ENCODE measurements at regions not wholly inside any gene's neighbourhood (a gene's known extent, or its start where the extent isn't known, plus 50 kb on each side); places are given as distances from the start of the nearest gene placed in this dataset.

DNA sequence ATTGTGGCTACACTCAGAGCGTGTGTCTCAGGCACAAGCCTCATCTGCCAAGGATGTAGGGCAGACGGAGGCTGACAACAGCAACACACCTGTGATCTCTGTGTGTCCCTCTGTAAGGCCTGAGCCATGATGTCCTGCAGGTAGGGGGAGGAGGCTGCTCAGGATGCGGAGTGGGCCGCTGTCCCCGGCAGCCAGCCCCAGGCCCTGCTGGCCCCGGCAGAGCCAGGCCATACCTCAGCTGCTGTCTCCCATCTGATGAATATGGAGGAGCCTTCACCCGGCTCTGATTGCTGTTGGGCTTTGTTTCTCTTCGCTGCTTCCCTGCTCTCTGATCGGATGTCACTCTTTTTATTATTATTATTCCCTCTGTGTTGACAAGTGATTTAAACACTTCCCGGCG lies 83.6 kb upstream of the NCAM1 start:
- no peak overlapping the region for H2AK9ac ChIP-seq (replicated peaks; ENCODE audit: low read depth, low read length, poor library complexity)
- in situ Hi-C loops (cut with MboI; ENCODE audit: low sequenced_read_pairs): no loop called here
- H3K4me2 ChIP-seq (ENCODE audit: low read depth, low read length): no peak overlapping the region
- H3K27ac ChIP-seq (ENCODE audit: insufficient read depth, low read length): no peak overlapping the region
- ChIA-PET CTCF (no interaction called here), POLR2A (ENCODE audit: unreplicated experiment) (no interaction called here)
- intact Hi-C loops (cut with micrococcal nuclease): no loop called here
- no peak overlapping the region for H4K5ac ChIP-seq (ENCODE audit: low read depth, low read length)
- no peak overlapping the region for H3K56ac ChIP-seq (ENCODE audit: extremely low read depth, insufficient read depth, low read length)
- no peak overlapping the region for H3K14ac ChIP-seq (replicated peaks; ENCODE audit: low read depth, low read length)
- H3K4me3 ChIP-seq (ENCODE audit: insufficient read depth, low read depth, low read length): no peak overlapping the region
- no TSS peak for BruUV-seq (replicated peaks)
- no peak overlapping the region for H3K23ac ChIP-seq (ENCODE audit: low read depth, low read length)
- ATAC-seq (ENCODE audit: low read depth): no peak
- no peak overlapping the region for H2BK5ac ChIP-seq (ENCODE audit: low read depth, low read length, poor library complexity, severe bottlenecking)
- dilution Hi-C loops (cut with HindIII; ENCODE audit: low sequenced_read_pairs, unreplicated experiment): no loop called here
- no peak overlapping the region for H4K8ac ChIP-seq (ENCODE audit: low read depth in 2 of 2, low read length in 2 of 2)
- H3K4ac ChIP-seq (ENCODE audit: low read depth, low read length): no peak overlapping the region
- H3K79me1 ChIP-seq (ENCODE audit: low read depth in 1 of 2, low read length in 2 of 2): no peaks in the 10 kb centered on the region
- WGBS, 2 experiments (ENCODE audit: extremely low coverage in 2 of 2, insufficient read length in 1 of 2): 27% methylated on average over 4 of the region's 11 CpGs; no CpG with 5 or more reads in 1 of the 2 experiments
- no peak overlapping the region for H2AFZ ChIP-seq (replicated peaks; ENCODE audit: low read length, poor library complexity)
- H3K18ac ChIP-seq (ENCODE audit: low read depth, low read length): no peak overlapping the region
- no peak overlapping the region for H2AK5ac ChIP-seq (ENCODE audit: low read depth, low read length)
- H2BK120ac ChIP-seq (ENCODE audit: low read depth, low read length): no peak overlapping the region
- no peaks in the 10 kb centered on the region; the same call in 1 of the 2 replicates for H3K9me3 ChIP-seq (ENCODE audit: control insufficient read depth, insufficient read depth, low read length)
- TF ChIP-seq FOS (IDR thresholded peaks at IDR 0.05; ENCODE audit: low read depth, low read length): no peak
- no peak for TF ChIP-seq NFE2L2 (IDR thresholded peaks at IDR 0.05; ENCODE audit: low read depth, low read length)
- no peak for TF ChIP-seq BHLHE40 (IDR thresholded peaks at IDR 0.05; ENCODE audit: low read depth, low read length)
- TF ChIP-seq, protein P1, sequence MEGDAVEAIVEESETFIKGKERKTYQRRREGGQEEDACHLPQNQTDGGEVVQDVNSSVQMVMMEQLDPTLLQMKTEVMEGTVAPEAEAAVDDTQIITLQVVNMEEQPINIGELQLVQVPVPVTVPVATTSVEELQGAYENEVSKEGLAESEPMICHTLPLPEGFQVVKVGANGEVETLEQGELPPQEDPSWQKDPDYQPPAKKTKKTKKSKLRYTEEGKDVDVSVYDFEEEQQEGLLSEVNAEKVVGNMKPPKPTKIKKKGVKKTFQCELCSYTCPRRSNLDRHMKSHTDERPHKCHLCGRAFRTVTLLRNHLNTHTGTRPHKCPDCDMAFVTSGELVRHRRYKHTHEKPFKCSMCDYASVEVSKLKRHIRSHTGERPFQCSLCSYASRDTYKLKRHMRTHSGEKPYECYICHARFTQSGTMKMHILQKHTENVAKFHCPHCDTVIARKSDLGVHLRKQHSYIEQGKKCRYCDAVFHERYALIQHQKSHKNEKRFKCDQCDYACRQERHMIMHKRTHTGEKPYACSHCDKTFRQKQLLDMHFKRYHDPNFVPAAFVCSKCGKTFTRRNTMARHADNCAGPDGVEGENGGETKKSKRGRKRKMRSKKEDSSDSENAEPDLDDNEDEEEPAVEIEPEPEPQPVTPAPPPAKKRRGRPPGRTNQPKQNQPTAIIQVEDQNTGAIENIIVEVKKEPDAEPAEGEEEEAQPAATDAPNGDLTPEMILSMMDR (conservative IDR thresholded peaks at IDR 0.05; ENCODE audit: low read depth, low read length): no peak
- TF ChIP-seq MAZ (IDR thresholded peaks at IDR 0.05; ENCODE audit: borderline replicate concordance, low read depth, low read length): no peak
- TF ChIP-seq, protein P2, sequence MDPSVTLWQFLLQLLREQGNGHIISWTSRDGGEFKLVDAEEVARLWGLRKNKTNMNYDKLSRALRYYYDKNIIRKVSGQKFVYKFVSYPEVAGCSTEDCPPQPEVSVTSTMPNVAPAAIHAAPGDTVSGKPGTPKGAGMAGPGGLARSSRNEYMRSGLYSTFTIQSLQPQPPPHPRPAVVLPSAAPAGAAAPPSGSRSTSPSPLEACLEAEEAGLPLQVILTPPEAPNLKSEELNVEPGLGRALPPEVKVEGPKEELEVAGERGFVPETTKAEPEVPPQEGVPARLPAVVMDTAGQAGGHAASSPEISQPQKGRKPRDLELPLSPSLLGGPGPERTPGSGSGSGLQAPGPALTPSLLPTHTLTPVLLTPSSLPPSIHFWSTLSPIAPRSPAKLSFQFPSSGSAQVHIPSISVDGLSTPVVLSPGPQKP (IDR thresholded peaks at IDR 0.05; ENCODE audit: borderline replicate concordance, low read depth, low read length): no peak
- no peak for TF ChIP-seq POLR2A (IDR thresholded peaks at IDR 0.05; ENCODE audit: low read depth, low read length)
- TF ChIP-seq RAD21 (IDR thresholded peaks at IDR 0.05; ENCODE audit: low read length): no peak
- TF ChIP-seq CHD1 (IDR thresholded peaks at IDR 0.05; ENCODE audit: low read depth, low read length): no peak
- TF ChIP-seq SMC3 (IDR thresholded peaks at IDR 0.05; ENCODE audit: low read depth, low read length): no peak
- no peak for TF ChIP-seq MXI1 (IDR thresholded peaks at IDR 0.05; ENCODE audit: borderline replicate concordance, low read depth, low read length)
- no peak for TF ChIP-seq MAFK (IDR thresholded peaks at IDR 0.05; ENCODE audit: low read depth, low read length)
- TF ChIP-seq RFX5 (IDR thresholded peaks at IDR 0.05; ENCODE audit: low read depth, low read length): no peak
- H3K4me1 ChIP-seq (ENCODE audit: control insufficient read depth, insufficient read depth, low read length): no peaks in the 10 kb centered on the region
- H4K20me1 ChIP-seq (ENCODE audit: insufficient read depth, low read length): no peaks in the 10 kb centered on the region
- H3K36me3 ChIP-seq (ENCODE audit: control insufficient read depth, insufficient read depth, low read length): no peaks in the 10 kb centered on the region
- no peak overlapping the region for H4K91ac ChIP-seq (ENCODE audit: insufficient read depth, low read depth, low read length)
- no peak overlapping the region for H2BK15ac ChIP-seq (ENCODE audit: low read depth, low read length)
- DNase-seq: no peak
- H3K27me3 ChIP-seq (ENCODE audit: control insufficient read depth, insufficient read depth, low read length): no peaks in the 10 kb centered on the region
- H3K9me1 ChIP-seq (ENCODE audit: insufficient read depth, low read length): no peaks in the 10 kb centered on the region
- H3K9ac ChIP-seq (ENCODE audit: low read depth, low read length): no peak overlapping the region
- no peak overlapping the region for H2BK20ac ChIP-seq (ENCODE audit: low read depth, low read length)
